Vagina (tissue), 2 donors: ENCODE measurements at regions not wholly inside any gene's neighbourhood (a gene's known extent, or its start where the extent isn't known, plus 50 kb on each side); places are given as distances from the start of the nearest gene placed in this dataset.

Source experiments
- CTCF ChIP-seq, 3 experiments: fragments of 450-650 bp in 2 of 3; fragments of 200-600 bp in 1 of 3; sonication (generic) in 1 of 3; IDR thresholded peaks; one replicate each; pipeline ENCODE4 v1.5.1; 2017 to 2019; ENCODE audit warnings: antibody characterized with exemption in 3 of 3, mild to moderate bottlenecking in 2 of 3, moderate library complexity in 2 of 3
- POLR2A ChIP-seq, 2 donors: fragments of 450-650 bp; IDR thresholded peaks; one replicate each; pipeline ENCODE4 v1.6.1; 2017; ENCODE audit warnings: antibody characterized with exemption in 2 of 2, mild to moderate bottlenecking in 2 of 2, moderate library complexity in 2 of 2
- POLR2AphosphoS5 ChIP-seq, 2 donors: sonication (generic); formaldehyde crosslinking; IDR thresholded peaks; one replicate each; pipeline ENCODE4 v1.9.0; 2017; ENCODE audit warnings: antibody characterized with exemption in 2 of 2, mild to moderate bottlenecking in 2 of 2, low read depth in 1 of 2; ENCODE audit not compliant: insufficient read depth in 1 of 2

DNA sequence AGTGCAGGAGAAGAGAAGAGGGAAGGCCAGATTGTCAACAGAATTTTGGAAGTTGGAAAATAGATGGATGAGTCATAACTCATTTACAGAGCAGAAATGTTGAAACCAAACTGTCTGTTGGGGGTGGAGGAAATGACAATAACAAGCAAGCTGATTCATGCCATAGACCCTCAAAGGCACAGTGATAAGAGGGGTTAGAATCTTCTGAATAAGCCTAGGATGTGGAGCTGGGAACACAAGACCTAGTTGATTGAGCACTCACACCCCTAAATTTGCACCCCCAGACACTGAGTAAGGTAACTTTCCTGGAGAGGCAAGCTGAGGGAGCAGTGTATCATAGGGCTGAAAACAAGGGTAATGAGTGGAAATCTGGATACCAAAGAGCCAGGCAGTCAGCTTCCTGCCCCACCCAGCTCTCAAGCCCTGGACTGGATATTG lies 141.4 kb downstream of the SCG2 start:
- no peak for TF ChIP-seq CTCF (IDR thresholded peaks at IDR 0.05)
- no peak for TF ChIP-seq POLR2AphosphoS5 (IDR thresholded peaks at IDR 0.05; ENCODE audit: insufficient read depth in 1 of 2, low read depth in 1 of 2)
- no peak for TF ChIP-seq POLR2A (IDR thresholded peaks at IDR 0.05)
